ENCODE measurements at regions not wholly inside any gene's neighbourhood (a gene's known extent, or its start where the extent isn't known, plus 50 kb on each side); places are given as distances from the start of the nearest gene placed in this dataset.

GRCh38 chr2:52238782-52239181 is 1206.8 kb upstream of the NRXN1 start:
- DNase-seq = no peak
- no peak for TF ChIP-seq CTCF (IDR thresholded peaks at IDR 0.05; ENCODE audit: low read length)
- no peak for TF ChIP-seq EZH2 (optimal IDR thresholded peaks at IDR 0.05; ENCODE audit: low read depth, low read length)
- TF ChIP-seq EZH2phosphoT487 (IDR thresholded peaks at IDR 0.05; ENCODE audit: low read length) = no peak

GRCh38 chr2:52222128-52222527 is 1190.2 kb upstream of the NRXN1 start:
- no peak overlapping the region for H3K9ac ChIP-seq (ENCODE audit: low read length)
- DNase-seq = no peak
- no peak overlapping the region for H2AFZ ChIP-seq (ENCODE audit: low read length)
- no peaks in the 10 kb centered on the region for H3K36me3 ChIP-seq (replicated peaks; ENCODE audit: insufficient read depth, low read length)
- no peaks in the 10 kb centered on the region for H3K4me1 ChIP-seq (ENCODE audit: low read length)
- no peaks in the 10 kb centered on the region for H3K79me2 ChIP-seq (ENCODE audit: low read length)
- H3K4me3 ChIP-seq (ENCODE audit: low read length) = no peak overlapping the region
- H3K4me2 ChIP-seq (ENCODE audit: low read depth, low read length) = no peak overlapping the region
- TF ChIP-seq EZH2phosphoT487 (IDR thresholded peaks at IDR 0.05; ENCODE audit: low read length) (no peak), EZH2 (optimal IDR thresholded peaks at IDR 0.05; ENCODE audit: low read depth, low read length) (no peak), CTCF (IDR thresholded peaks at IDR 0.05; ENCODE audit: low read length) (no peak)
- H3K27me3 ChIP-seq (replicated peaks; ENCODE audit: insufficient read depth, low read length) = no peaks in the 10 kb centered on the region
- no peaks in the 10 kb centered on the region for H3K9me2 ChIP-seq (replicated peaks; ENCODE audit: insufficient read depth, low read length)
- no peak overlapping the region for H3K27ac ChIP-seq (ENCODE audit: low read length)
- no peaks in the 10 kb centered on the region for H3K9me3 ChIP-seq (replicated peaks; ENCODE audit: insufficient read depth, low read length)
- no peaks in the 10 kb centered on the region for H4K20me1 ChIP-seq (ENCODE audit: insufficient read depth, low read length)
- H3F3A ChIP-seq (ENCODE audit: insufficient read depth, low read length) = no peaks in the 10 kb centered on the region

More at GRCh38 chr2:52238782-52239181, 1206.8 kb upstream of the NRXN1 start:
- no peaks in the 10 kb centered on the region for H3F3A ChIP-seq (ENCODE audit: insufficient read depth, low read length)
- H3K9me3 ChIP-seq (replicated peaks; ENCODE audit: insufficient read depth, low read length) = no peaks in the 10 kb centered on the region
- H3K9ac ChIP-seq (ENCODE audit: low read length) = no peak overlapping the region
- no peak overlapping the region for H3K27ac ChIP-seq (ENCODE audit: low read length)
- no peaks in the 10 kb centered on the region for H3K9me2 ChIP-seq (replicated peaks; ENCODE audit: insufficient read depth, low read length)
- H4K20me1 ChIP-seq (ENCODE audit: insufficient read depth, low read length) = no peaks in the 10 kb centered on the region
- no peak overlapping the region for H3K4me2 ChIP-seq (ENCODE audit: low read depth, low read length)
- H3K4me1 ChIP-seq (ENCODE audit: low read length) = no peaks in the 10 kb centered on the region
- no peaks in the 10 kb centered on the region for H3K79me2 ChIP-seq (ENCODE audit: low read length)
- no peak overlapping the region for H2AFZ ChIP-seq (ENCODE audit: low read length)
- H3K27me3 ChIP-seq (replicated peaks; ENCODE audit: insufficient read depth, low read length) = no peaks in the 10 kb centered on the region
- H3K36me3 ChIP-seq (replicated peaks; ENCODE audit: insufficient read depth, low read length) = no peaks in the 10 kb centered on the region
- no peak overlapping the region for H3K4me3 ChIP-seq (ENCODE audit: low read length)

GRCh38 chr2:52220393-52220792 is 1188.5 kb upstream of the NRXN1 start:
- no peaks in the 10 kb centered on the region for H3K36me3 ChIP-seq (replicated peaks; ENCODE audit: insufficient read depth, low read length)
- H3K4me1 ChIP-seq (ENCODE audit: low read length) = no peaks in the 10 kb centered on the region
- no peaks in the 10 kb centered on the region for H3F3A ChIP-seq (ENCODE audit: insufficient read depth, low read length)
- no peak for DNase-seq
- no peak overlapping the region for H3K27ac ChIP-seq (ENCODE audit: low read length)
- no peak overlapping the region for H3K4me2 ChIP-seq (ENCODE audit: low read depth, low read length)
- no peaks in the 10 kb centered on the region for H3K27me3 ChIP-seq (replicated peaks; ENCODE audit: insufficient read depth, low read length)
- no peaks in the 10 kb centered on the region for H4K20me1 ChIP-seq (ENCODE audit: insufficient read depth, low read length)
- H3K9ac ChIP-seq (ENCODE audit: low read length) = no peak overlapping the region
- H3K9me2 ChIP-seq (replicated peaks; ENCODE audit: insufficient read depth, low read length) = no peaks in the 10 kb centered on the region
- no peaks in the 10 kb centered on the region for H3K9me3 ChIP-seq (replicated peaks; ENCODE audit: insufficient read depth, low read length)
- H2AFZ ChIP-seq (ENCODE audit: low read length) = no peak overlapping the region
- no peak overlapping the region for H3K4me3 ChIP-seq (ENCODE audit: low read length)
- TF ChIP-seq EZH2phosphoT487 (IDR thresholded peaks at IDR 0.05; ENCODE audit: low read length) = no peak
- no peaks in the 10 kb centered on the region for H3K79me2 ChIP-seq (ENCODE audit: low read length)

- Histone ChIP-seq H3K79me2 (ENCODE audit: low read length) (no peaks in the 10 kb centered on the region), H3K27me3 (replicated peaks; ENCODE audit: insufficient read depth, low read length) (no peaks in the 10 kb centered on the region), H3K27ac (ENCODE audit: low read length) (no peak overlapping the region), H3K4me3 (ENCODE audit: low read length) (no peak overlapping the region), H4K20me1 (ENCODE audit: insufficient read depth, low read length) (no peaks in the 10 kb centered on the region), H3K36me3 (replicated peaks; ENCODE audit: insufficient read depth, low read length) (no peaks in the 10 kb centered on the region), H2AFZ (ENCODE audit: low read length) (no peak overlapping the region), H3K9ac (ENCODE audit: low read length) (no peak overlapping the region), H3K4me2 (ENCODE audit: low read depth, low read length) (no peak overlapping the region), H3K9me3 (replicated peaks; ENCODE audit: insufficient read depth, low read length) (no peaks in the 10 kb centered on the region), H3F3A (ENCODE audit: insufficient read depth, low read length) (no peaks in the 10 kb centered on the region), H3K4me1 (ENCODE audit: low read length) (no peaks in the 10 kb centered on the region), H3K9me2 (replicated peaks; ENCODE audit: insufficient read depth, low read length) (no peaks in the 10 kb centered on the region)
- no peak for DNase-seq
- no peak for TF ChIP-seq EZH2 (optimal IDR thresholded peaks at IDR 0.05; ENCODE audit: low read depth, low read length)
- TF ChIP-seq EZH2phosphoT487 (IDR thresholded peaks at IDR 0.05; ENCODE audit: low read length) = no peak
- no peak for TF ChIP-seq CTCF (IDR thresholded peaks at IDR 0.05; ENCODE audit: low read length)
Measured at GRCh38 chr2:52210611-52211010, 1178.7 kb upstream of the NRXN1 start.
